ENCODE measurements at regions not wholly inside any gene's neighbourhood (a gene's known extent, or its start where the extent isn't known, plus 50 kb on each side); places are given as distances from the start of the nearest gene placed in this dataset.
A peak's percentile ranks its signal among the peaks of the same experiment; 100 is the strongest.

- peaks cover 0 to 14% of the 10 kb centered on the region in 2 donors for H3K36me3 Mint-ChIP-seq
- peaks cover 84 to 87% (median 86%) of the 10 kb centered on the region in 3 donors for H3K27me3 Mint-ChIP-seq
- DNase-seq (no peak), ATAC-seq (ENCODE audit: low read depth in 2 of 2) (peak in 1 of 2 donors; percentile 6)
- peaks cover 0 to 8% (median 2%) of the 10 kb centered on the region in 7 donors for H3K9me3 Mint-ChIP-seq
- peak overlapping the region in 6 of 8 donors; percentile 47 to 83 (median 68) for H3K4me3 Mint-ChIP-seq
- H3K27ac Mint-ChIP-seq, result peak overlapping the region in 2 of 6 donors; percentile 81 to 91
- H3K4me1 Mint-ChIP-seq, result peaks cover 23 to 31% (median 27%) of the 10 kb centered on the region in 3 donors
These were observed 194.4 kb upstream of the ID2 start for GRCh38 chr2:8487461-8487932.

GRCh38 chr2:8488001-8488738, 193.7 kb upstream of the ID2 start:
- ATAC-seq (ENCODE audit: low read depth in 2 of 2) (peak; percentile 97 to 99), DNase-seq (peak; percentile 60)
- Mint-ChIP-seq H3K4me3 (peak overlapping the region in 7 of 8 donors; percentile 48 to 89 (median 70)), H3K36me3 (peaks cover 0 to 14% of the 10 kb centered on the region in 2 donors), H3K4me1 (peaks cover 23 to 31% (median 25%) of the 10 kb centered on the region in 3 donors), H3K9me3 (peaks cover 0 to 8% (median 0%) of the 10 kb centered on the region in 7 donors), H3K27ac (peak overlapping the region in 5 of 6 donors; percentile 65 to 91 (median 87)), H3K27me3 (peaks cover 82 to 86% (median 82%) of the 10 kb centered on the region in 3 donors)

GRCh38 chr2:8489221-8489620, 192.6 kb upstream of the ID2 start:
- Mint-ChIP-seq H3K4me3 (peak overlapping the region in 2 of 8 donors; percentile 20 to 82), H3K4me1 (peaks cover 23 to 31% (median 25%) of the 10 kb centered on the region in 3 donors), H3K9me3 (peaks cover 0 to 8% (median 0%) of the 10 kb centered on the region in 7 donors), H3K27ac (peak overlapping the region in 2 of 6 donors; percentile 81 to 90), H3K27me3 (peaks cover 82 to 90% (median 85%) of the 10 kb centered on the region in 3 donors), H3K36me3 (peaks cover 0 to 14% of the 10 kb centered on the region in 2 donors)
- ATAC-seq (ENCODE audit: low read depth in 2 of 2) (no peak), DNase-seq (no peak)

GRCh38 chr2:8489751-8490150, 192.1 kb upstream of the ID2 start:
- Mint-ChIP-seq H3K27ac (no peak overlapping the region), H3K4me1 (peaks cover 25 to 31% (median 26%) of the 10 kb centered on the region in 3 donors), H3K9me3 (peaks cover 0 to 8% (median 0%) of the 10 kb centered on the region in 7 donors), H3K36me3 (peaks cover 0 to 14% of the 10 kb centered on the region in 2 donors), H3K27me3 (peaks cover 83 to 91% (median 85%) of the 10 kb centered on the region in 3 donors), H3K4me3 (no peak overlapping the region)
- DNase-seq, result no peak
- ATAC-seq (ENCODE audit: low read depth in 2 of 2), result no peak

- peaks cover 0 to 14% of the 10 kb centered on the region in 2 donors for H3K36me3 Mint-ChIP-seq
- DNase-seq (no peak), ATAC-seq (ENCODE audit: low read depth in 2 of 2) (no peak)
- peaks cover 85 to 90% (median 87%) of the 10 kb centered on the region in 3 donors for H3K27me3 Mint-ChIP-seq
- H3K9me3 Mint-ChIP-seq, result peaks cover 0 to 8% (median 0%) of the 10 kb centered on the region in 7 donors
- no peak overlapping the region for H3K4me3 Mint-ChIP-seq
- H3K4me1 Mint-ChIP-seq, result peaks cover 25 to 31% (median 28%) of the 10 kb centered on the region in 3 donors
- H3K27ac Mint-ChIP-seq, result no peak overlapping the region
These were observed 191.6 kb upstream of the ID2 start for GRCh38 chr2:8490166-8490721.

GRCh38 chr2:8491296-8492027, 190.4 kb upstream of the ID2 start:
- H3K4me3 Mint-ChIP-seq, result no peak overlapping the region
- peaks cover 18 to 28% (median 23%) of the 10 kb centered on the region in 3 donors for H3K4me1 Mint-ChIP-seq
- peaks cover 0 to 11% of the 10 kb centered on the region in 2 donors for H3K36me3 Mint-ChIP-seq
- H3K27ac Mint-ChIP-seq, result no peak overlapping the region
- ATAC-seq (ENCODE audit: low read depth in 2 of 2), result no peak
- H3K27me3 Mint-ChIP-seq, result peaks cover 85 to 90% (median 86%) of the 10 kb centered on the region in 3 donors
- H3K9me3 Mint-ChIP-seq, result peaks cover 0 to 8% (median 0%) of the 10 kb centered on the region in 7 donors
- no peak for DNase-seq

GRCh38 chr2:8494151-8494550, 187.7 kb upstream of the ID2 start:
- no peaks in the 10 kb centered on the region for H3K36me3 Mint-ChIP-seq
- ATAC-seq (ENCODE audit: low read depth in 2 of 2) (no peak), DNase-seq (no peak)
- H3K27me3 Mint-ChIP-seq, result peaks cover 87 to 91% (median 90%) of the 10 kb centered on the region in 3 donors
- peak overlapping the region in 1 of 8 donors; percentile 61 for H3K4me3 Mint-ChIP-seq
- H3K9me3 Mint-ChIP-seq, result no peaks in the 10 kb centered on the region
- no peak overlapping the region for H3K27ac Mint-ChIP-seq
- peaks cover 0 to 5% (median 3%) of the 10 kb centered on the region in 3 donors for H3K4me1 Mint-ChIP-seq

- H3K27ac Mint-ChIP-seq, result peak overlapping the region in 1 of 6 donors; percentile 46
- no peak overlapping the region for H3K4me3 Mint-ChIP-seq
- H3K36me3 Mint-ChIP-seq, result no peaks in the 10 kb centered on the region
- peaks cover 0 to 5% (median 0%) of the 10 kb centered on the region in 3 donors for H3K4me1 Mint-ChIP-seq
- ATAC-seq (ENCODE audit: low read depth in 2 of 2), result no peak
- H3K27me3 Mint-ChIP-seq, result peaks cover 87 to 91% (median 90%) of the 10 kb centered on the region in 3 donors
- no peak for DNase-seq
- no peaks in the 10 kb centered on the region for H3K9me3 Mint-ChIP-seq
These were observed 187.3 kb upstream of the ID2 start for GRCh38 chr2:8494589-8494988.

GRCh38 chr2:8495189-8495989, 186.5 kb upstream of the ID2 start:
- no peaks in the 10 kb centered on the region for H3K36me3 Mint-ChIP-seq
- DNase-seq (no peak), ATAC-seq (ENCODE audit: low read depth in 2 of 2) (no peak)
- peaks cover 86 to 90% (median 89%) of the 10 kb centered on the region in 3 donors for H3K27me3 Mint-ChIP-seq
- no peaks in the 10 kb centered on the region for H3K9me3 Mint-ChIP-seq
- H3K27ac Mint-ChIP-seq, result no peak overlapping the region
- peaks cover 0 to 5% (median 0%) of the 10 kb centered on the region in 3 donors for H3K4me1 Mint-ChIP-seq
- no peak overlapping the region for H3K4me3 Mint-ChIP-seq

- H3K4me3 Mint-ChIP-seq, result no peak overlapping the region
- no peak overlapping the region for H3K27ac Mint-ChIP-seq
- ATAC-seq (ENCODE audit: low read depth in 2 of 2) (no peak), DNase-seq (no peak)
- peaks cover 0 to 5% (median 0%) of the 10 kb centered on the region in 3 donors for H3K4me1 Mint-ChIP-seq
- H3K9me3 Mint-ChIP-seq, result no peaks in the 10 kb centered on the region
- H3K36me3 Mint-ChIP-seq, result no peaks in the 10 kb centered on the region
- peaks cover 90 to 95% (median 90%) of the 10 kb centered on the region in 3 donors for H3K27me3 Mint-ChIP-seq
These were observed 185.8 kb upstream of the ID2 start for GRCh38 chr2:8496079-8496478.

GRCh38 chr2:8496617-8497016, 185.2 kb upstream of the ID2 start:
- no peaks in the 10 kb centered on the region for H3K36me3 Mint-ChIP-seq
- H3K9me3 Mint-ChIP-seq, result no peaks in the 10 kb centered on the region
- peaks cover 85 to 91% (median 90%) of the 10 kb centered on the region in 3 donors for H3K27me3 Mint-ChIP-seq
- H3K4me1 Mint-ChIP-seq, result peaks cover 0 to 5% (median 0%) of the 10 kb centered on the region in 3 donors
- no peak for DNase-seq
- no peak overlapping the region for H3K27ac Mint-ChIP-seq
- no peak overlapping the region for H3K4me3 Mint-ChIP-seq
- no peak for ATAC-seq (ENCODE audit: low read depth in 2 of 2)

GRCh38 chr2:8498994-8499393, 182.9 kb upstream of the ID2 start:
- Mint-ChIP-seq H3K27me3 (peaks cover 81 to 90% (median 86%) of the 10 kb centered on the region in 3 donors), H3K36me3 (no peaks in the 10 kb centered on the region), H3K9me3 (no peaks in the 10 kb centered on the region), H3K27ac (peak overlapping the region in 1 of 6 donors; percentile 20), H3K4me3 (no peak overlapping the region), H3K4me1 (peaks cover 0 to 5% (median 0%) of the 10 kb centered on the region in 3 donors)
- DNase-seq (no peak), ATAC-seq (ENCODE audit: low read depth in 2 of 2) (no peak)
